Right cardiac atrium (tissue), 5 donors: ENCODE measurements at regions not wholly inside any gene's neighbourhood (a gene's known extent, or its start where the extent isn't known, plus 50 kb on each side); places are given as distances from the start of the nearest gene placed in this dataset.

Experiments used
- ATAC-seq, 2 donors: fragments of 200-7000 bp; cut with Tn5 transposase; one replicate each; pipeline versions ENCODE4 v1.8.0 to v1.9.1; 2020; ENCODE audit warnings: moderate library complexity in 2 of 2, mild to moderate bottlenecking in 1 of 2
- DNase-seq, 3 donors: peaks; one replicate each; pipeline ENCODE4 v3.0.0-alpha.2; 2020
- H3K27ac ChIP-seq: one replicate; pipeline ENCODE4 v1.5.1; 2013; ENCODE audit warnings: mild to moderate bottlenecking, low read length, control low read depth, moderate library complexity
- H3K27me3 ChIP-seq: one replicate; pipeline ENCODE4 v1.6.1; 2013; ENCODE audit not compliant: control insufficient read depth, insufficient read depth
- H3K4me1 ChIP-seq: one replicate; pipeline ENCODE4 v1.6.1; 2013; ENCODE audit warnings: low read length; ENCODE audit not compliant: control insufficient read depth, insufficient read depth
- H3K4me3 ChIP-seq: one replicate; pipeline ENCODE4 v1.5.1; 2013; ENCODE audit warnings: low read length, control low read depth
- H3K9me3 ChIP-seq: one replicate; pipeline ENCODE4 v1.6.1; 2013; ENCODE audit warnings: low read length; ENCODE audit not compliant: control insufficient read depth
- WGBS: extraction: QIAGEN DNeasy Blood & Tissue Kit; methylation state at CpG from one replicate; pipeline ENCODE4 v1.1.7; 2013; 5-methylcytosine and 5-hydroxymethylcytosine counted together
- intact Hi-C, 4 donors: fragments of 100-400 bp; cut with DNase I; formaldehyde crosslinking; loops; one replicate each; pipeline versions ENCODE4 v1.11.0 to v1.14.0; 2022 to 2023
- donor health status: healthy with polysubstance abuse.
- donor health status: DM: no; HTN: yes; CAD: no.
- donor health status: DM: no; HTN: no; CAD: no.
- donor health status: DM: no; HTN: yes; CAD: no; lungs with severe emphysema.
- donor health status: DM: yes; HTN: yes; CAD: no.

DNA sequence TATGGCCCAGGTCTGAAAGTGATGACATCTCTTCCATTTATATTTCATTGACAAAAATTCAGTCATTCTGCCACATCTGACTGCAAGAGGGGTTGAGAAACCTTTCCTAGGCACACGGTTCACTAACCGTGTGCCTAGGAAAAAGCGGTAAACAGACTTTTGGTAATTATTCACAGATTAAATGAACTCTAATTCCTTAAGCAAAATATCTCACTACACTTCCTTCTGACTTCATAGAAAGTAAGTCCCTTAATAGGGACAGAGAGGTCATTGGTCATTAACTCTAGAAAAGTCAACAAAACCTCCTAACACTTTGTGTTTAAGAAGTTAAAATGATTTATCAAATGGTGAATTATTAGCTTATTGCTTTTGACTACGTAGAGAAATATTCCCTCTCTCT lies 205.1 kb downstream of the PDHA2 start:
- no peaks in the 10 kb centered on the region for H3K27me3 ChIP-seq
- H3K27ac ChIP-seq: no peak overlapping the region
- H3K9me3 ChIP-seq: no peaks in the 10 kb centered on the region
- WGBS: 88% methylated on average over 4 of the region's 4 CpGs
- DNase-seq: no peak
- no peaks in the 10 kb centered on the region for H3K4me1 ChIP-seq
- intact Hi-C loops: no loop called here
- H3K4me3 ChIP-seq: no peak overlapping the region
- no peak for ATAC-seq

GRCh38 chr4:96052827-96053226 lies 212.9 kb downstream of the PDHA2 start:
- H3K27me3 ChIP-seq: no peaks in the 10 kb centered on the region
- H3K4me1 ChIP-seq: no peaks in the 10 kb centered on the region
- H3K4me3 ChIP-seq: no peak overlapping the region
- ATAC-seq (no peak), DNase-seq (no peak)
- WGBS: 80% methylated on average over 1 of the region's 1 CpG
- intact Hi-C loops: no loop called here
- H3K9me3 ChIP-seq: no peaks in the 10 kb centered on the region
- no peak overlapping the region for H3K27ac ChIP-seq

DNA sequence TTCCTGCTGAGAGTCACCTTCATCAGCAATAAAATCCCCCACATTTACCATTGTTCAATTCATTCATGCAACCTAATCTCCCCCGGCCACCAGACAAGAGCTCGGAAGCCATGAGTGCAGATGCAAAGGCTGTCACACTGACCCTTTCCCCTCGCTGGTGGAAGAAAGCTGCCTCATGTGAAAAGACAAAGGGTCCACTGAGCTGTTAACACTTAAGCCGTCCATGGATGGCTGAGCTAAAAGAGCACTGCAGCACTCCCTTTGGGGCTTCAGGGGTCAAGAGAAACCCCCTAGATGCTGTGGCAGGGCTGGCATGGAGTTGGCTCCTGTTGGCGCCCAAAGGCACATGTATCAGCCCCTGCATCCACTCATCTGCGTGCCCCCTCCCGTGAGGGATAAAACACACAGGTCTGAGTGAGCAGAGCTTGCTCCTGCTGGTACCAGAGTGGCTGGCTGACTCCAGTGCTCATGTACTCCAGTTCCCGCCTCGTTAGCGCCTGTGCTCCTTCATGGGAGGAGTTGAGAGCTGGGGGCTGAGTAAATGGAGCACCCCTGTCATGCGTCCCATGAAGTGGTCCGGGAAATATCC lies 216.5 kb downstream of the PDHA2 start:
- WGBS: 91% methylated on average over 12 of the region's 12 CpGs
- Histone ChIP-seq H3K27ac (no peak overlapping the region), H3K27me3 (no peaks in the 10 kb centered on the region), H3K4me1 (no peaks in the 10 kb centered on the region), H3K9me3 (no peaks in the 10 kb centered on the region), H3K4me3 (no peak overlapping the region)
- DNase-seq (no peak), ATAC-seq (no peak)
- intact Hi-C loops: no loop called here

GRCh38 chr4:96063639-96064038 lies 223.7 kb downstream of the PDHA2 start:
- Histone ChIP-seq H3K9me3 (no peaks in the 10 kb centered on the region), H3K27ac (no peak overlapping the region), H3K27me3 (no peaks in the 10 kb centered on the region), H3K4me1 (no peaks in the 10 kb centered on the region), H3K4me3 (no peak overlapping the region)
- WGBS: 51% methylated on average over 2 of the region's 2 CpGs
- intact Hi-C loops: no loop called here
- ATAC-seq (no peak), DNase-seq (no peak)

DNA sequence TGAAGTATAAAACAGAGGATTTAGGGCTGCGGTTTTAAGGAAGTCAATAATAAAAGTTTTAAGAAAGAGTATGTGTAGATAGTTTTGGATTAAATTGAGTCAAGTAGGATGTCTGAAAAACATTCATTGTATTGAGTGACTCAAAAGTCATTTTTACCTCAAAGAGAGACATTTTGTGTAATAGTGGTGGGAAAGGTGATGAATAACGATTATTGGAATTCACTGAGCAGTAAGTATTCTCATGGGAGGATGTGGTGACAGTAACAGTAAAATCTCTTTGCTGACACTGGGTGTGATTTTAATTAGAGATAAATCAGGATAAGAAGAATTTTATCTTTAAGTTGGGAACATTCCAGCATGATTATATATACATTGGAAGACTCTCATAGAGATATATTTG lies 233.6 kb downstream of the PDHA2 start:
- ATAC-seq: no peak
- no peaks in the 10 kb centered on the region for H3K4me1 ChIP-seq
- intact Hi-C loops: no loop called here
- H3K27me3 ChIP-seq: no peaks in the 10 kb centered on the region
- no peak overlapping the region for H3K4me3 ChIP-seq
- 85% methylated on average over 2 of the region's 2 CpGs for WGBS
- no peak for DNase-seq
- H3K9me3 ChIP-seq: no peaks in the 10 kb centered on the region
- no peak overlapping the region for H3K27ac ChIP-seq

DNA sequence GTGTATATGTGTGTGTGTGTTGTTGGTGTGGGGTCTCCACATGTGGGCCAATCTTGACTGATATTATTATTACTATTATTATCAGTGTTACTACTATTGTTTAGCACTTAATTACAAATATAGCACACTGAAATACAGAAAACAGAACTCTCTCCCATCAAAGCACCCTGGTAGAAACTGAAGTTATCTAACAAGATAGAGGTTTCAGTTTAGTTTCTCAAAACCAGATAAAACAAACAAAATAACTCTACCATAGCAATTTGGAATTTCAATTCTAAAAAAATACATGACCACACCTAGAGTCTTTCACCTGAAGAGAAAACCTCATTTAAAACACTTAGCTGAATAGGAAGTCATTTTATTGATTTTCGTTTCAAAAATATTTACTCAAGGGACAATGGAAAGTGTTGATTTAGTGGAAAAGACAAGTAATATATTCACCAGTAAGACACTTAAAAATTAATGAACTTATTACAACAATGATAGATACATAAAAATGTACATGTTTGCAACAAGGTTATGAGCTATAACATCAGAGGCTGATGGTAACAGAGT lies 252.3 kb downstream of the PDHA2 start:
- Histone ChIP-seq H3K27ac (no peak overlapping the region), H3K9me3 (no peaks in the 10 kb centered on the region), H3K27me3 (no peaks in the 10 kb centered on the region), H3K4me1 (no peaks in the 10 kb centered on the region), H3K4me3 (no peak overlapping the region)
- WGBS: 73% methylated on average over 1 of the region's 1 CpG
- no peak for DNase-seq
- intact Hi-C loops: no loop called here
- no peak for ATAC-seq

DNA sequence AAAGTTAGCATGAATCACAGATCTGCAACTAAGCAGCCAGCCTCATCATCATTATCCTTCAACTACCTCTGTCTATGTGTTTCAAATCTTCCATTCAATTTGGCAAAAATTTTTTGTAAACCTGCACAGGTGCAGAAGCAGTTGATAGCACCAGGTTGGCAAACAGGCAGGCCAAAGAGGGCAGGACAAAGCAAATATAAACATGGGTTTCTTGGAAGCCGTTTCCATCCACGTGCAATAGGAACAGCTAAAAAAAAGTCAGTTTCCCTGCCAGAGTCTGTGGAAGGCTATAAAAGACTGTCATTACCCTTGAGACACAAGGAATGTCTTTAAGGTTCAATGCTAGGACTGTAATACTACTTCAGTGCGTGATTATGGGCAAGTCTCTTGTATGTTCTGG lies 253.2 kb downstream of the PDHA2 start:
- no peaks in the 10 kb centered on the region for H3K27me3 ChIP-seq
- no peaks in the 10 kb centered on the region for H3K4me1 ChIP-seq
- H3K4me3 ChIP-seq: no peak overlapping the region
- H3K9me3 ChIP-seq: no peaks in the 10 kb centered on the region
- DNase-seq (no peak), ATAC-seq (no peak)
- WGBS: 28% methylated on average over 3 of the region's 3 CpGs
- no peak overlapping the region for H3K27ac ChIP-seq
- intact Hi-C loops: no loop called here

DNA sequence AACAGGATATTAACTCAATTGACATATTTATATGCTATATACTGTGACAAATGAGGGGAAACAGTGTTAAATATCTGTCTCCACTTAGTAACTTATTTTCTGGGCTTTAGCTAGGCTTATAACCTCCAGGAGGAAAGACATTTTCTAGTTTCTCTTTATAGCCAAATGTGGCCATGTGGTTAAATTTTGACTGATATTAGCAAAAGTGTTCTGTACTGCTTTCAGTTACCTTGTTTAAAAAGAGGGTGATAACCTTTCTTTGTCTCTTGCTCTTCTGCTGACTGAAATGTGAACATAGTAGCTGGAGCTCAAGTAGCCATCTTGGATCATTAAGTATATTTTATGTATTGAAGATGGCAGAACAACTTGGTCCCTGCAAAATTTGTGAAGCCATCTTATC lies 253.7 kb downstream of the PDHA2 start:
- no peak for DNase-seq
- Histone ChIP-seq H3K27ac (no peak overlapping the region), H3K27me3 (no peaks in the 10 kb centered on the region), H3K4me1 (no peaks in the 10 kb centered on the region), H3K4me3 (no peak overlapping the region), H3K9me3 (no peaks in the 10 kb centered on the region)
- no peak for ATAC-seq
- intact Hi-C loops: no loop called here

DNA sequence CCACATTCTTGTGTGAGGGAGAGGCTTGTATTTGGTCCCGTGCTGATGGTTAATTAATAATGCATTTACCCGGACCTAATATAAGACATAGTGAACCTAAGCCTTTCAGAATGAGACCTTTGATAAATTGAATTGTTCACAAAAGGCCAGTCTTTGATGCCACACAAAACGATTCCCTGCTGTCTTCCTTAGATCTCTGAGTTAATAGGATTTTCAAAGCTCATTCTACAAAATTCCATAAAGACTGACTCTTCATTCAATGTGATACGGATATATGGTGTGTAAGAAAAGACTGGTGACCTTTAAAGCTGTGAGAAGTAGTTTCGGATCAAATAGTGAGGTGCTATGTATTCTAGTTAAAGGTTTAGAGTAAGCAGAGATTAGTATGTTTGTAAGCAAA lies 254.3 kb downstream of the PDHA2 start:
- no peak for ATAC-seq
- no peaks in the 10 kb centered on the region for H3K27me3 ChIP-seq
- 81% methylated on average over 5 of the region's 5 CpGs for WGBS

GRCh38 chr4:96097040-96097607 lies 257.2 kb downstream of the PDHA2 start:
- no peak overlapping the region for H3K27ac ChIP-seq
- H3K4me3 ChIP-seq: no peak overlapping the region
- ATAC-seq (no peak), DNase-seq (no peak)
- WGBS: 75% methylated on average over 7 of the region's 7 CpGs
- H3K4me1 ChIP-seq: no peaks in the 10 kb centered on the region
- intact Hi-C loops: no loop called here
- no peaks in the 10 kb centered on the region for H3K9me3 ChIP-seq
- H3K27me3 ChIP-seq: no peaks in the 10 kb centered on the region

More for the DNA sequence above, 254.3 kb downstream of the PDHA2 start:
- DNase-seq: no peak
- no peaks in the 10 kb centered on the region for H3K9me3 ChIP-seq
- no peak overlapping the region for H3K27ac ChIP-seq
- intact Hi-C loops: no loop called here
- no peaks in the 10 kb centered on the region for H3K4me1 ChIP-seq
- no peak overlapping the region for H3K4me3 ChIP-seq

DNA sequence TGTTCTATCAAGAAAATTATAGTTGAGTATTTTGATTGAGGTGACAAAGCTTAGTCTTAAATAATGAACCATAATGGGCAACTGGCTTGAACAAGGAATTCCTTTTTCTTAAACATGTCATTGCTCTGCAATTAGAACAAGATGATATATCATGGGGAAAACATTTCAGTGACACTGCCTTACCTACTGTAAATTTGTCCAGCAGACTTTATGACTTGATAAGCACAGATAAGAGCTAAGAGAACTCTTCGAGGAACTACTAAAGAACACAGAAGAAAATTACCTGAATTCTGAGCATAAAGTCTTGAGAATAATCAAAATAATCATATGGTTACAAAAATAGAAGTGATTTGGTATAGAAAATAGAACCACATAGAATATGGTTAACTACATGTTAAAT lies 257.8 kb downstream of the PDHA2 start:
- Histone ChIP-seq H3K9me3 (no peaks in the 10 kb centered on the region), H3K27me3 (no peaks in the 10 kb centered on the region), H3K27ac (no peak overlapping the region), H3K4me1 (no peaks in the 10 kb centered on the region), H3K4me3 (no peak overlapping the region)
- WGBS: 79% methylated on average over 1 of the region's 1 CpG
- ATAC-seq: no peak
- DNase-seq: no peak
- intact Hi-C loops: no loop called here

DNA sequence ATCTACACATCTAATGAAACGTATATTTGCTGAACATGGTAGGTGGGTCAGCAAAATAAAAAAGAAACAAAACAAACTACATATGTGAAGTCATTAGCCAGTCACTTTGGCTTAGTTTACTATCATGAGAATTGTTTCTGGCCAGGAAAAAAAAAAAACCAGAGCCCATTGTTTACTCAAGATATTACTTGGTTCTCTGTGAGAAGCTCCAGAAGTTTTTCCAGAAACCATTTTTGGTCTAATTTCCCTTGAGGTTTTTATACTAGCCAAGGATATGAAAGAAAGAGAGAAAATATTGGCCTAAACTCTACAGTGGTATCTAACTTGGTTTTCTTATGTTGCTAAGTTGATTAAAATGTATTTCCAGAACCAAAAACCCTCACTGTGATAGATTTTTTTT lies 259.1 kb downstream of the PDHA2 start:
- ATAC-seq: peak; percentile 32 to 86
- Histone ChIP-seq H3K4me1 (no peaks in the 10 kb centered on the region), H3K9me3 (no peaks in the 10 kb centered on the region), H3K27ac (no peak overlapping the region), H3K4me3 (no peak overlapping the region), H3K27me3 (no peaks in the 10 kb centered on the region)
- no peak for DNase-seq
- 41% methylated on average over 1 of the region's 1 CpG for WGBS
- intact Hi-C loops: no loop called here
